Esophagus muscularis mucosa (tissue), 4 donors: ENCODE measurements at regions not wholly inside any gene's neighbourhood (a gene's known extent, or its start where the extent isn't known, plus 50 kb on each side); places are given as distances from the start of the nearest gene placed in this dataset.

ENCODE experiments used
- CTCF ChIP-seq, 3 experiments: fragments of 200-600 bp in 2 of 3; fragments of 450-650 bp in 1 of 3; sonication (generic) in 2 of 3; IDR thresholded peaks; one replicate each; pipeline ENCODE4 v1.5.1; 2017 to 2019; ENCODE audit warnings: antibody characterized with exemption in 3 of 3, mild to moderate bottlenecking in 2 of 3, moderate library complexity in 1 of 3
- EP300 ChIP-seq: sonication (generic); formaldehyde crosslinking; IDR thresholded peaks from one replicate; pipeline ENCODE4 v1.6.1; 2017; ENCODE audit warnings: antibody characterized with exemption
- POLR2A ChIP-seq: fragments of 450-650 bp; IDR thresholded peaks from one replicate; pipeline ENCODE4 v1.6.1; 2017; ENCODE audit warnings: antibody characterized with exemption, moderate library complexity, mild to moderate bottlenecking, low read depth
- POLR2AphosphoS5 ChIP-seq, 2 donors: sonication (generic); formaldehyde crosslinking; IDR thresholded peaks; one replicate each; pipeline ENCODE4 v1.6.1; 2017; ENCODE audit warnings: antibody characterized with exemption in 2 of 2

- TF ChIP-seq POLR2A (no peak), CTCF (IDR thresholded peaks at IDR 0.05) (no peak), POLR2AphosphoS5 (IDR thresholded peaks at IDR 0.05) (no peak), EP300 (no peak)
Observed at GRCh38 chr6:97969065-97969464, 686.0 kb upstream of the MMS22L start.
